ENCODE measurements at regions not wholly inside any gene's neighbourhood (a gene's known extent, or its start where the extent isn't known, plus 50 kb on each side); places are given as distances from the start of the nearest gene placed in this dataset.
"Not testable (repeated sequence)": the region's sequence is repeated elsewhere in the genome, so short reads cannot be mapped to it uniquely, and the experiment has no call there.

GRCh38 chr11:129733384-129733783, 82.3 kb upstream of the TMEM45B start:
- DNase-seq: no peak

- DNase-seq: no peak
These were observed 81.7 kb upstream of the TMEM45B start for GRCh38 chr11:129733981-129734380.

DNA sequence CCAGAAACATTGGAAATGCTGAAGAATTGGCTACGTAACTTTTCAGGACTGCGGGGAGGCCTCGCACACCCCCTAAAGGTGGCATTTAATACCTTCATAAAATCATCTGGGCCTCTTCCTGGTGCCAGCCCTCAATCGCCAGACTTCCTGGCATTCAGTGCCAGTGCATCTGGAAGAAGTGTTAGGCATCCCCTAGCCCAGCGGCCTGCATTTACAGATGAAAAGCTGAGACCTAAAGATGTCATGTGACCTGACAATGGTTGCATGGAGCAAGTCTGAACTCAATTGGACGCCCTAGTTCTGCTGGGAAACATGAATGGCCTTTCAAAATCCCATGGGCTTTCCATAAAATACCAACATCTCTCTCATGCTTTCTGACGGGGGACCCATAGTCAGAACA, 81.0 kb upstream of the TMEM45B start:
- DNase-seq: no peak

DNA sequence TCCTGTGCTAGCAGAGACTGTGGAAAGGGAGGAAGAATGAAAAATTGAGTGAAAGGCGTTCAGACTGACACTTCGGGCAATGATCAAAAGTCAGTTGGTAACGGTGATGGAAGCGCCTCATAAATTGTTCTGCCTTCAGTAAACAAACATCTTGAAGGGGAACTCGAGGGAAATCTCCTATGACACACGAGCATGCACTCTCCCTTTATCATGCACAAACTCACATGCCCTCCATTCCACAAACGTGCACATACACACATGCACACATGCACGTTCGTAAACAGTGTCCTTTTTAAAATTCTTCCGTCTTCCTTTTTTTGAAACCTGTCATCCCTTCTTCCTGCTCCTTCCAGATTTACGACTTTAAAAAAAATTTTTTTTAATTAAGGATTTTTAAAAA, 77.8 kb upstream of the TMEM45B start:
- DNase-seq: no peak

DNA sequence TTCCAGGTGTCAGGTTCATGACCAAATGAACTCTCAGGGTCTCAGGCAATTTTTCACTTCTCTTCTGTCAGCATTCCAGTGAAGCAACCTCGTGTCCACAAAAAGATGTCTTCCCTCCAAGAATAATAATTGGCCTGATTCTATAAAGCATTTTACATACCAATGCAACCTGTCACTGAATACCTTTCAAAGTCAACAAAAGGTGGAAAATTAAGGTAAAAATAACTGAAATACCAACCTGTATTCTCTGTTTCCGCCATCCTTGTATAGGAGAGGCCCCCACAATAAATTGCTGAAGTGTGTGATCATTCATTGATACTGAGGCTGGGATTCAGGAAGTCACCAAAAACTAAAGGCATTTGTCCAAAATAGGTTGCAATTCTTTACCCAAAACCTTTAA, 77.4 kb upstream of the TMEM45B start:
- no peak for DNase-seq

- no peak for DNase-seq
These were observed 76.3 kb upstream of the TMEM45B start for GRCh38 chr11:129739339-129739738.

- no peak for DNase-seq
These were observed 75.4 kb upstream of the TMEM45B start for GRCh38 chr11:129740125-129740719.

DNA sequence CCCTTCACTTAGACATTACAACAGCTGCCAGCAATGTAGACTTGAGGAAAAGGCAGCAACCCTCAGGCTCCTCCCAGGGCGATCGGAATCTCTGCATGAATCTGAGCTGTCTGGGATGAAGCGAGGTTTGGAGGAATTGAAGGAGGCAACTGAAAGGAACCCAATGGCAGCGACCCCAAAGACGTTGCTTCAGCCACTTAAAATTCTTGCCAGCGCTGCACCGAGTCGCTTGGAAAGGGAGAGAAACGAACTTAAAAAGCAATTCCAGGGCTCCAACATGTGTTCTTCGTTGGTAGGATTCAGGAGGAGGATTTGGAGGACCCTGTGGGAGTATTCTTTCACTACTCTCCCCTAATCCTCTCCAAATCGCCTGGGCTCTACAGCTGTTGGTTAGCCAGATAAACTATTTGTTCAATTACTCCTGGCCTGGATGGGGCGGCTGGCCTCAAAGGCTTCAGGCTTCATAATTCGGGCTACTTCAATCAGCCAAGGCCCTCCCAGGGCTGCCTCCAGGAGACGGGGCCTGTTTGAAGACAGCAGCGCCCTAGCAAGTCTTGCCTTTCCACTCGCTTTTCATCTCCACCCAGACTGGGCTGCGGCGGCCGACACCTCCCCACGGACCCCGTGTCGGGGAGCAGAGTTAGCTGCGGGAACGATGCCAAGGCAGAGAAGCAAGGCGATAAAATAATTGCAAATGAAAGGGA, 72.4 kb upstream of the TMEM45B start:
- DNase-seq: no peak

GRCh38 chr11:129747071-129747470, 68.6 kb upstream of the TMEM45B start:
- no peak for DNase-seq

GRCh38 chr11:129749141-129749540, 66.5 kb upstream of the TMEM45B start:
- no peak for DNase-seq

- peak; percentile 35 for DNase-seq
These were observed 65.0 kb upstream of the TMEM45B start for GRCh38 chr11:129750343-129751292.

- DNase-seq: no peak
These were observed 64.1 kb upstream of the TMEM45B start for GRCh38 chr11:129751511-129751910.

DNA sequence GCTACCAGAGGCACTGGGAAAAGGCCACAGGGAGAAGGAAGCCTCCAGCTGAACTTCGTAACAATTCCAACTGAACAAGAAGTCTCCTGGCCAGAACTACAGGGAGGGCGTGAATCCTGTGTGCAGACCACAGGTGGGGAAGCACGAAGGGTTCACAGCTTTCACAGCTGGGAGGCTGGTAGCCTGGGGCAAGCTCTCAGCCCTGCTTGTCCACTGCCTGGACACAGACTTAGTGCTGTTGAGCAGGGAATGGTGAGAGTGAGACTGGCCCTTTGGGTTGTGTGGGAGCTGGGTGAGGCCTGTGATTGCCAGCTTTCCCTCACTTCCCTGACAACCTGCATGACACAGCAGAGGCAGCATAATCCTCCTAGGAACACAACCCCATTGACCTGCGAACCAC, 52.1 kb upstream of the TMEM45B start:
- not testable (repeated sequence) for DNase-seq

- not testable (repeated sequence) for DNase-seq
These were observed 51.4 kb upstream of the TMEM45B start for GRCh38 chr11:129764204-129764603.
